H4 (cell line): ENCODE measurements at regions not wholly inside any gene's neighbourhood (a gene's known extent, or its start where the extent isn't known, plus 50 kb on each side); places are given as distances from the start of the nearest gene placed in this dataset.

Source experiments
- DNase-seq: peaks from one replicate; pipeline ENCODE4 v3.0.0-alpha.2; 2015; ENCODE audit warnings: low spot score

GRCh38 chr5:106584268-106584667 is 1086.5 kb downstream of the EFNA5 start:
- no peak for DNase-seq

- no peak for DNase-seq
Observed at GRCh38 chr5:106578736-106579135, 1092.0 kb downstream of the EFNA5 start.

GRCh38 chr5:106574820-106575219 is 1095.9 kb downstream of the EFNA5 start:
- no peak for DNase-seq

- DNase-seq: no peak
Observed at GRCh38 chr5:106566031-106566430, 1104.7 kb downstream of the EFNA5 start.

GRCh38 chr5:106545325-106545724 is 1125.4 kb downstream of the EFNA5 start:
- DNase-seq: no peak

GRCh38 chr5:106543330-106543729 is 1127.4 kb downstream of the EFNA5 start:
- DNase-seq: no peak

- DNase-seq: no peak
Observed at GRCh38 chr5:106530150-106530549, 1140.6 kb downstream of the EFNA5 start.

GRCh38 chr5:106525438-106525837 is 1145.3 kb downstream of the EFNA5 start:
- DNase-seq: no peak

- no peak for DNase-seq
Observed at GRCh38 chr5:106523852-106524251, 1146.9 kb downstream of the EFNA5 start.

GRCh38 chr5:106522296-106522695 is 1148.4 kb downstream of the EFNA5 start:
- no peak for DNase-seq

- peak; percentile 84 for DNase-seq
Observed at GRCh38 chr5:106521701-106522100, 1149.0 kb downstream of the EFNA5 start.

GRCh38 chr5:106510321-106510720 is 1160.4 kb downstream of the EFNA5 start:
- DNase-seq: no peak

- DNase-seq: no peak
Observed at GRCh38 chr5:106508894-106509293, 1161.8 kb downstream of the EFNA5 start.

- DNase-seq: no peak
Observed at GRCh38 chr5:106493910-106494309, 1176.8 kb downstream of the EFNA5 start.

- DNase-seq: no peak
Observed at GRCh38 chr5:106489004-106489403, 1181.7 kb downstream of the EFNA5 start.

- DNase-seq: no peak
Observed at GRCh38 chr5:106488407-106488806, 1182.3 kb downstream of the EFNA5 start.

GRCh38 chr5:106481374-106481773 is 1189.4 kb downstream of the EFNA5 start:
- no peak for DNase-seq

- no peak for DNase-seq
Observed at GRCh38 chr5:106476630-106477029, 1194.1 kb downstream of the EFNA5 start.

- no peak for DNase-seq
Observed at GRCh38 chr5:106474066-106474465, 1196.7 kb downstream of the EFNA5 start.

- no peak for DNase-seq
Observed at GRCh38 chr5:106459541-106459940, 1211.2 kb downstream of the EFNA5 start.

GRCh38 chr5:106454651-106455415 is 1215.9 kb downstream of the EFNA5 start:
- DNase-seq: peak; percentile 47

- DNase-seq: no peak
Observed at GRCh38 chr5:106454050-106454449, 1216.7 kb downstream of the EFNA5 start.

- DNase-seq: no peak
Observed at GRCh38 chr5:106451998-106452397, 1218.7 kb downstream of the EFNA5 start.

- no peak for DNase-seq
Observed at GRCh38 chr5:106443746-106444145, 1227.0 kb downstream of the EFNA5 start.
